Osteoblast (primary cell): ENCODE measurements at regions not wholly inside any gene's neighbourhood (a gene's known extent, or its start where the extent isn't known, plus 50 kb on each side); places are given as distances from the start of the nearest gene placed in this dataset.

Source experiments
- DNase-seq: peaks from one replicate; pipeline ENCODE4 v3.0.0; 2011; ENCODE audit warnings: low spot score, mixed read lengths; ENCODE audit not compliant: insufficient read length; ENCODE audit errors: missing footprints
- H2AFZ ChIP-seq: 2 replicates; pipeline ENCODE4 v1.6.0; 2011; ENCODE audit warnings: mild to moderate bottlenecking, low read length
- H3K27ac ChIP-seq: 2 replicates; pipeline ENCODE4 v1.5.1; 2011; ENCODE audit warnings: mild to moderate bottlenecking, low read depth, low read length, moderate library complexity
- H3K27me3 ChIP-seq: 2 replicates; pipeline ENCODE4 v1.6.0; 2012; ENCODE audit warnings: mild to moderate bottlenecking, control low read depth, inconsistent platforms, low read length, moderate library complexity; ENCODE audit not compliant: insufficient read depth
- H3K36me3 ChIP-seq: 2 replicates; pipeline ENCODE4 v1.5.1; 2011; ENCODE audit warnings: mild to moderate bottlenecking, low read length, control low read depth, moderate library complexity; ENCODE audit not compliant: insufficient read depth
- H3K4me1 ChIP-seq: 2 replicates; pipeline ENCODE4 v1.5.1; 2011; ENCODE audit warnings: mild to moderate bottlenecking, low read length, control low read depth, moderate library complexity; ENCODE audit not compliant: insufficient read depth
- H3K4me2 ChIP-seq: 2 replicates; pipeline ENCODE4 v1.6.0; 2011; ENCODE audit warnings: mild to moderate bottlenecking, low read length; ENCODE audit not compliant: insufficient read depth
- H3K4me3 ChIP-seq: fragments of 200-600 bp; sonication (generic); 3 replicates; pipeline ENCODE4 v1.5.1; 2012; ENCODE audit warnings: mild to moderate bottlenecking, low read length, inconsistent platforms; ENCODE audit not compliant: insufficient read depth
- H3K79me2 ChIP-seq: 2 replicates; pipeline ENCODE4 v1.6.0; 2012; ENCODE audit warnings: mild to moderate bottlenecking, low read length, control low read depth, inconsistent platforms; ENCODE audit not compliant: insufficient read depth
- H3K9me3 ChIP-seq: 2 replicates; pipeline ENCODE4 v1.5.1; 2011; ENCODE audit warnings: low read depth, low read length, control low read depth
- H4K20me1 ChIP-seq: 2 replicates; pipeline ENCODE4 v1.6.0; 2012; ENCODE audit warnings: mild to moderate bottlenecking, low read length, control low read depth; ENCODE audit not compliant: insufficient read depth
- TF ChIP-seq, protein P1 (sequence below): IDR thresholded peaks from 2 replicates; pipeline ENCODE4 v1.5.1; 2011; ENCODE audit warnings: mild to moderate bottlenecking, low read depth, low read length, moderate library complexity; ENCODE audit errors: extremely low read depth

DNA sequence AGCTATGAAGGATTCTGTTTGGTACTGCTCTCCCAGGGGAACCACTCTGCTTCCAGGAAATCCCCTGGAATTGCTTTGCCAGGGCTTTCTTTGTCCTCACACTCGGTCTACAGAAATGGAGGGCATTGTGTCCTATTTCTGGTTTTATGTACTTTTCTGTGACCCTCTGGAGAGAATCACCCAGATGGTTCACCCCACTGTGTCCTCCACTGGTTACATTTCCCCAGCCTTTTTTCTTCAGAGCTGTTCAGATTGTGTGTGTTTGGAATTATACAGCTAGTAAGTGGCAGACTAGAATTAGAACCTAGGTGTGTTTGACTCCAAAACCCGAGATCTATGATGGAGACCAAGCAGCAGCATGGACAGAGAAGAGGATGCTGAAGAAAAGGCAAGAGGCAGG is 80.8 kb downstream of the CD164 start:
- no peak overlapping the region for H3K27ac ChIP-seq
- no peaks in the 10 kb centered on the region for H3K79me2 ChIP-seq
- DNase-seq, result no peak
- no peak overlapping the region for H3K4me2 ChIP-seq
- TF ChIP-seq, protein P1, sequence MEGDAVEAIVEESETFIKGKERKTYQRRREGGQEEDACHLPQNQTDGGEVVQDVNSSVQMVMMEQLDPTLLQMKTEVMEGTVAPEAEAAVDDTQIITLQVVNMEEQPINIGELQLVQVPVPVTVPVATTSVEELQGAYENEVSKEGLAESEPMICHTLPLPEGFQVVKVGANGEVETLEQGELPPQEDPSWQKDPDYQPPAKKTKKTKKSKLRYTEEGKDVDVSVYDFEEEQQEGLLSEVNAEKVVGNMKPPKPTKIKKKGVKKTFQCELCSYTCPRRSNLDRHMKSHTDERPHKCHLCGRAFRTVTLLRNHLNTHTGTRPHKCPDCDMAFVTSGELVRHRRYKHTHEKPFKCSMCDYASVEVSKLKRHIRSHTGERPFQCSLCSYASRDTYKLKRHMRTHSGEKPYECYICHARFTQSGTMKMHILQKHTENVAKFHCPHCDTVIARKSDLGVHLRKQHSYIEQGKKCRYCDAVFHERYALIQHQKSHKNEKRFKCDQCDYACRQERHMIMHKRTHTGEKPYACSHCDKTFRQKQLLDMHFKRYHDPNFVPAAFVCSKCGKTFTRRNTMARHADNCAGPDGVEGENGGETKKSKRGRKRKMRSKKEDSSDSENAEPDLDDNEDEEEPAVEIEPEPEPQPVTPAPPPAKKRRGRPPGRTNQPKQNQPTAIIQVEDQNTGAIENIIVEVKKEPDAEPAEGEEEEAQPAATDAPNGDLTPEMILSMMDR, result no peak
- no peaks in the 10 kb centered on the region for H3K36me3 ChIP-seq
- H3K27me3 ChIP-seq, result peaks cover 17% of the 10 kb centered on the region
- H4K20me1 ChIP-seq, result no peaks in the 10 kb centered on the region
- H3K4me1 ChIP-seq, result no peaks in the 10 kb centered on the region
- H2AFZ ChIP-seq, result no peak overlapping the region
- no peak overlapping the region for H3K4me3 ChIP-seq
- H3K9me3 ChIP-seq, result no peaks in the 10 kb centered on the region

- Histone ChIP-seq H3K4me2 (no peak overlapping the region), H3K27ac (no peak overlapping the region), H3K4me3 (no peak overlapping the region), H3K79me2 (no peaks in the 10 kb centered on the region), H3K4me1 (no peaks in the 10 kb centered on the region), H4K20me1 (no peaks in the 10 kb centered on the region), H3K9me3 (no peaks in the 10 kb centered on the region), H3K27me3 (peaks cover 17% of the 10 kb centered on the region), H3K36me3 (no peaks in the 10 kb centered on the region), H2AFZ (no peak overlapping the region)
- no peak for DNase-seq
- TF ChIP-seq, protein P1, result no peak
Measured at GRCh38 chr6:109300874-109301273, 81.4 kb downstream of the CD164 start.

GRCh38 chr6:109299776-109300564 is 82.3 kb downstream of the CD164 start:
- H3K36me3 ChIP-seq, result no peaks in the 10 kb centered on the region
- no peak overlapping the region for H3K27ac ChIP-seq
- H2AFZ ChIP-seq, result no peak overlapping the region
- peaks cover 17% of the 10 kb centered on the region for H3K27me3 ChIP-seq
- DNase-seq, result no peak
- TF ChIP-seq, protein P1, result no peak
- no peaks in the 10 kb centered on the region for H3K4me1 ChIP-seq
- H3K4me2 ChIP-seq, result no peak overlapping the region
- H3K9me3 ChIP-seq, result no peaks in the 10 kb centered on the region
- H4K20me1 ChIP-seq, result no peaks in the 10 kb centered on the region
- no peak overlapping the region for H3K4me3 ChIP-seq
- H3K79me2 ChIP-seq, result no peaks in the 10 kb centered on the region

GRCh38 chr6:109299265-109299607 is 83.0 kb downstream of the CD164 start:
- Histone ChIP-seq H3K4me1 (no peaks in the 10 kb centered on the region), H3K4me2 (no peak overlapping the region), H3K27ac (no peak overlapping the region), H2AFZ (no peak overlapping the region), H3K79me2 (no peaks in the 10 kb centered on the region), H4K20me1 (no peaks in the 10 kb centered on the region), H3K36me3 (no peaks in the 10 kb centered on the region), H3K9me3 (no peaks in the 10 kb centered on the region), H3K4me3 (no peak overlapping the region), H3K27me3 (peaks cover 17% of the 10 kb centered on the region)
- TF ChIP-seq, protein P1, result no peak
- DNase-seq, result no peak
